ENCODE measurements at regions not wholly inside any gene's neighbourhood (a gene's known extent, or its start where the extent isn't known, plus 50 kb on each side); places are given as distances from the start of the nearest gene placed in this dataset.

GRCh38 chr21:16194095-16194787 lies 464.5 kb downstream of the USP25 start:
- peak; percentile 22; the same call in 1 of the 2 replicates for TF ChIP-seq CTCF (IDR thresholded peaks at IDR 0.05; ENCODE audit: borderline replicate concordance, insufficient read depth, low read depth, low read length)
- peak overlapping the region; percentile 37 for H3K4me3 ChIP-seq (ENCODE audit: low read depth, low read length)

DNA sequence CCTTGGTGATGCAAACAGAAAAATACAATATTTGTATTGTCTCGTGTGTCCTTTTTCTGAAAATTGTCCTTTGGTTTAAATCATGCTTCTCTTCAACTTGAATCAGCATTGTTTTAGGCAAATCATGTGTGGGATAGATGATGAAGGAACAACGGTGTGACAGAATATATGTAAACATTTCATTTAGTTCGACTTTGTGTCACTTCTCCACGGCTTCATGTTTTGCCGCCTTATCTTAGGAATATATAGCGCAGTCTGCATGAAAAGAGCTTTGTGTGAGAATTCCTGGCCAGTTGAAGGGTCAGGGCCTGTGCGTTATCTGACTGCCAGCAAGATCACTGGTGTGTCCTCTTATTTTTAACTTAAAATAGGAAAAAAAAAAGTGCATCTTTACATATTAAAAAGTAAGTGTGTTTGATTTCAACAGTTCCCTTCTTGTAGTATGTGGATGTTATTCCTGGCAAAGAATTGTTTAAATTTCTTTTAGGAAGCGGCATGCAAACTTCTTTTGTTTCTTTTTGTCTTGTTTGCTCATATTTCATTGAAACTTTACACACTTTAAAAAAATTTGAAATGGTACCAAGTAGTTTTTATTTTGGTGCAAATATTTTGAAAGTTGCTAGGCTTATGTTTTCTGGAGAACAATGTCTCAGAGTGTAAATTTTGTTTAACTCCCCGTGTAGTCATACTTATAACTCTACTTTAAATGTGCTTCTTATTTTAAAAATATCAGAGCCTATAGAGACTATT lies 465.2 kb downstream of the USP25 start:
- H3K4me3 ChIP-seq (ENCODE audit: low read depth, low read length), result peak overlapping the region; percentile 37
- no peak for TF ChIP-seq CTCF (IDR thresholded peaks at IDR 0.05; ENCODE audit: borderline replicate concordance, insufficient read depth, low read depth, low read length)

DNA sequence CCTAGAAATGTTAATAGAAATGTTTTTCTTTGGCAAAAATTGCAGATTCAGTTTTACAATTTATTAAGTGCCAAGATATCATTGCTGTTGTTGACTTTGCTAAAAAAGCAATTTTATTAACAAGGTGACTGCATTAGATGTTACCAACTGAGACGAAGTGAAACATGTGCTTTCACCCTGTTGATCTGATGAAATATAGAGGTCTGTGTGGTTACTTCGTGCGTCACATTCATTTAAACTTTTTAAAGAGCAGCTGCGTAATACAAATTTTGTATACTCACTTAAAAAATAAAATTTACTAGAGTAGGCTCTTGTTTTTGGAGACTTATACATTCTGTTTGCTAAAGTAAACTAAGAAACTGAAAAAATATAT lies 465.7 kb downstream of the USP25 start:
- TF ChIP-seq CTCF (IDR thresholded peaks at IDR 0.05; ENCODE audit: borderline replicate concordance, insufficient read depth, low read depth, low read length), result no peak
- H3K4me3 ChIP-seq (ENCODE audit: low read depth, low read length), result peak overlapping the region; percentile 6

DNA sequence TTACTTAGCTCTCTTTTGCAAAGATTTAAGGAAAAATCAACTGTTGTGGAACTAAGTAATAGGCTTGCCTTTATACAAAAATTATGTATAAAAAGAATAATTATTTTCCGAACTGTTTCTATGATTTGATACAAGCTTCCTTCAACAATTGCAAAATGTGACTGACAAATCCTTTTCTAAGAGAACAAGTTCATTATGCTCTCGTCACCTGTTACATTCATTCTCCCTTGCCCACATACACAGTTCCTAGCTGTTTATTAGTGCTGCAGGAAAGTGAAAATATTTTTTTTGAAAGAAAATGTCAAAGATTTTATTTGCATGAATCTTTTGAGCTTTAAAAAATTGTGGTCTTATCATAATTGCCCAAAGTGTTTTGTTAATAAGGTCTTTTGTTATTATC lies 466.2 kb downstream of the USP25 start:
- H3K4me3 ChIP-seq (ENCODE audit: low read depth, low read length), result peak overlapping the region; percentile 19
- TF ChIP-seq CTCF (IDR thresholded peaks at IDR 0.05; ENCODE audit: borderline replicate concordance, insufficient read depth, low read depth, low read length), result no peak

DNA sequence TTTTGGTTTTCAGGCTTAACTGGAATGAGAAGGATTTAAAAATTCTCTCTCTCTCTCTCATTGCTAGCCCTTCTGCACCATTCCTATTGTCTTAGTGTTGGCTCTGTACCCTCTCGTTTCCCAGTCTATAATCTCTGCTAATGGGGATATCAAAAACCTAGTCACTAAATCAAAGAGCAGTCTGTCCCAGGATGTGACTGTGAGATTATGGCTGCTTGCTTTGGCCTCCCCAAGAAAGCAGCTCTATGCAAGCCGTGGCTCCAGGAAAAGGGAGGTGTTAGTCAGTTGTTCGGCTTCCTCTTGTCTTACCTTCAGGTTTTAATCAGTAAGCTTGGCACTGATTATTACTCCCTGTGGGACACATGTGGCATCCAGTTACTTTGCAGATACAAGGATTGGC lies 468.8 kb downstream of the USP25 start:
- no peak for TF ChIP-seq CTCF (IDR thresholded peaks at IDR 0.05; ENCODE audit: borderline replicate concordance, insufficient read depth, low read depth, low read length)
- H3K4me3 ChIP-seq (ENCODE audit: low read depth, low read length), result no peak overlapping the region

GRCh38 chr21:16199539-16199938 lies 469.8 kb downstream of the USP25 start:
- H3K4me3 ChIP-seq (ENCODE audit: low read depth, low read length), result no peak overlapping the region
- TF ChIP-seq CTCF (IDR thresholded peaks at IDR 0.05; ENCODE audit: borderline replicate concordance, insufficient read depth, low read depth, low read length), result no peak

GRCh38 chr21:16201718-16202117 lies 471.9 kb downstream of the USP25 start:
- H3K4me3 ChIP-seq (ENCODE audit: low read depth, low read length), result no peak overlapping the region

More at GRCh38 chr21:16201718-16202117, 471.9 kb downstream of the USP25 start:
- no peak for TF ChIP-seq CTCF (IDR thresholded peaks at IDR 0.05; ENCODE audit: borderline replicate concordance, insufficient read depth, low read depth, low read length)
